ENCODE measurements at regions not wholly inside any gene's neighbourhood (a gene's known extent, or its start where the extent isn't known, plus 50 kb on each side); places are given as distances from the start of the nearest gene placed in this dataset.
"Not testable (repeated sequence)": the region's sequence is repeated elsewhere in the genome, so short reads cannot be mapped to it uniquely, and the experiment has no call there.

DNA sequence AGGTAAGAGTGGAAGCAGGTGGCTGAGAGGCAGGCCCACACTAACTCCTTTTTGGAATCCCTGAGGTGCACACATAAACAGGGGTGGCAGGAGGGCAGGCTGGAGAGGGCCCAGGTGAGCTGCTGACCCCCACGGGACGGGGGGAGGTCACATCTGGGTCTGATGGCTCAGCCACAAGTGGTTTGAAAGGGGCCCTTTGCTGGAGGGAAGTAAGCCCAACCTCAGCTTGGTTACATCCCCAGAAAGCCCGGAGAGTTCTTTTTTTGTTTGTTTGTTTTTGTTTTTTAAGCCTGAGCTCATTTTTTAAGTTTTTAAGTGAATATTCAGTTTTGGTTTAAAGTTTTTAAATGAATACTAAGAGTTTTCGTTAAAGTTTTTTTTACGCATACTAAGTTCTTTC, 72.8 kb upstream of the CUX1 start:
- DNase-seq: no peak

DNA sequence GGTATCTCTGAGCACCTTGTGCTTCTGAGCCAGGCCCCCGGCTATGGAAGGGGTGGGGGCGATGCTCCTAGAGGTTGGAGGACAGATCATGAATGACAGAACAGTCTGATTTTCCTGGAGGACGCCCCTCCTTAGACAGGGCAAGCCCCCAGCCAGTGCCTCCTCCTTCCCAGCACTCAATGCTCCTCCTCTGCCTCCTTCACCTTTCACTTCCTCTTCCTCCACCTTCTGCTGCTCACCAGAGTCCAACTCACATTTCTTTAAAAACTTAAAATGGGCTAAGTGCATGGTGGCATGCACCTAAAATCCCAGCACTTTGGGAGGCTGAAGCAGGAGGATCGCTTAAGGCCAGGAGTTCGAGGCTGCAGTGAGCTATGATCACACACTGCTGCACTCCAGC, 71.1 kb upstream of the CUX1 start:
- no peak for DNase-seq

GRCh38 chr7:101747053-101747878, 70.2 kb upstream of the CUX1 start:
- DNase-seq: no peak

DNA sequence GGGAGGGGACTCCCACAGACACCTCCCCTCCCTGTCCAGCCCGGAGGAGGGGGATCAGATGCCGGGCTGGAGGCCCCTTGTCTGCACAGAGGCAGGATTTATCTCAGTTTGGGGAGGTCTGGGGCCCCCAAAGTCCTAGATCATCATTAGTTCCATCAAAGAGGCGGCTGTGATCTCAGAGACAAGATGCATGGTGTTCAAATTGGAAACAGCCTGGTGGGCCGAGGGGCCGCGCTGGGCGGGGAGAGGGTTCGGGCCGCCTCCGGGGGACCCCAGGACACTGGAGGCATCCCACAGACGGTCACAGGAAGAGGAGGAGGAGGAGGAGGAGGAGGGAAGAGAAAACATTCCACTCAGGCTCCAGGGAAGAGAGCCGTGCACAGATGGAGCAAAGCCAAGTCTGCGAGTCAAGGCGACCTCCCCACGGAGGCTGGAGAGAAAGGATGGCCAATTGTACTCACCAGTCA, 69.5 kb upstream of the CUX1 start:
- DNase-seq: no peak

DNA sequence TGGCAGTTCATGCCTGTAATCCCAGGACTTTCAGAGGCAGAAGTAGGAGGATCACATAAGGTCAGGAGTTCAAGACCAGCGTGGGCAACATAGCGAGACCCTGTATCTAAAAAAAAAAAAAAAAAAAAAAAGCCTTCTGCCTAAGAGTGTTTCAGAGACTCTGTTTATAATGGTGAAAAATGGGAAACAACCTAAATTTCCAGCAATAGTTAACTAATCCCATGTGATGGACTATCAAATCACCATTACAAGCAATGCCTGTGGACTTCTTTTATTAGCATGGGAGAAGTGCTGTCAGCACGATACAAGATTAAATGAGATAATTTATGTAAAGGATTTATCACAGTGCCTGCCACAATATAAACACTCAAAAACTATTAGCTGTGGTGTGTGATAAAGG, 67.5 kb upstream of the CUX1 start:
- DNase-seq: no peak

GRCh38 chr7:101753316-101753715, 64.1 kb upstream of the CUX1 start:
- no peak for DNase-seq

- DNase-seq: no peak
Observed at GRCh38 chr7:101754424-101755159, 62.8 kb upstream of the CUX1 start.

DNA sequence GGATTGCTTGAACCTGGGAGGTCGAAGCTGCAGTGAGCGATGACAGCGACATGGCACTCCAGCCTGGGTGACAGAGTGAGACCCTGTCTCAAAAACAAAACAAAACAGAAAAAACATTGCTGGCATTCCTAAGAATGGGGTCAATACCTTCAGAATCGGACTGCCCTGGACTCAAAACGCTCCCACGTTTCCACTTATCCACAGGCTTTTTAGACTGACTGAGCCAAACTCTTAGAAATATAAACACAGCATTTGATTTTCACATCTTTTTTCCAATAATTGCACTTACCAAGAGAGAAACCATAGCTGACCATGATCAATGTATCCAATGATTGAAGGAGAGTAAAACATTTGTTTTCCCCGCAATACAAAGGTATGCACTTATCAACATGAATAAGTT, 59.5 kb upstream of the CUX1 start:
- DNase-seq: no peak

GRCh38 chr7:101758519-101758918, 58.9 kb upstream of the CUX1 start:
- DNase-seq: not testable (repeated sequence)

DNA sequence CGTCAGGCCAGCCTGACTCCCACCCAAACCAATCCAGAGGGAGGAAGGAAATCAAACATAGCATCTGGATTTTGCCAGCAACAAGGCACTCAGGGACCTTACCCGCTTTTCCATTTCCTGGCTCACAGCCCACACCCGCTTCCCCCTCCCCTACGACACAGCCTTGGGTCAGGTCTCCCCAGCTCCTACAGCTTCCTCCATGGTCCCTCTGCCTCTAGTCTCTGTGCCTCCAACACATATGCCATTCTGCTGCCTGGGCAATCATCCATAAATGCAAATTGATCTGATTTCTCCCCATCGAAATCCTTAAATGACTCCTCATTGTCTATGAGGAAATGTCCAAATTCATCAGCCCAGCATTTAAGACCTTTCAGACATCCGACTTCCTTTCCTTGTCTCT, 53.2 kb upstream of the CUX1 start:
- no peak for DNase-seq

- no peak for DNase-seq
Observed at GRCh38 chr7:101767544-101767943, 49.9 kb upstream of the CUX1 start.
